BJ (cell line): ENCODE measurements at regions not wholly inside any gene's neighbourhood (a gene's known extent, or its start where the extent isn't known, plus 50 kb on each side); places are given as distances from the start of the nearest gene placed in this dataset.

Experiments
- CTCF ChIA-PET: fragments of 350-600 bp; formaldehyde crosslinking; extraction: SDS; loops from one replicate; lab custom pipeline; 2021; ENCODE audit warnings: antibody characterized with exemption, inconsistent platforms; lab: Yijun Ruan, JAX
- POLR2A ChIA-PET: fragments of 300-600 bp; sonication (Branson Sonifier 250); formaldehyde crosslinking; extraction: SDS; loops from one replicate; lab custom pipeline; 2021; ENCODE audit warnings: antibody characterized with exemption; lab: Charles Lee
- DNase-seq: peaks from one replicate; pipeline ENCODE4 v3.0.0-alpha.2; 2011; ENCODE audit warnings: low read depth
- H3K27me3 ChIP-seq: 2 replicates; pipeline ENCODE4 v1.6.0; 2011; ENCODE audit warnings: low read length; ENCODE audit not compliant: control insufficient read depth, insufficient read depth
- H3K36me3 ChIP-seq: 2 replicates; pipeline ENCODE4 v1.5.1; 2011; ENCODE audit warnings: low read length; ENCODE audit not compliant: control insufficient read depth, insufficient read depth
- H3K4me3 ChIP-seq: 2 replicates; pipeline ENCODE4 v1.5.1; 2011; ENCODE audit warnings: low read depth, mild to moderate bottlenecking, control low read depth, low read length
- CTCF ChIP-seq: IDR thresholded peaks from 2 replicates; pipeline ENCODE4 v1.5.1; 2011; ENCODE audit warnings: low read depth, mild to moderate bottlenecking, control low read depth, inconsistent platforms, low read length, moderate library complexity; ENCODE audit not compliant: insufficient read depth

- Histone ChIP-seq H3K27me3 (no peaks in the 10 kb centered on the region), H3K36me3 (no peaks in the 10 kb centered on the region), H3K4me3 (no peak overlapping the region)
- ChIA-PET POLR2A (no interaction called here), CTCF (no interaction called here)
- no peak for TF ChIP-seq CTCF
- no peak for DNase-seq
These were observed 107.9 kb upstream of the NXT1 start for GRCh38 chr20:23242556-23243180.

- Histone ChIP-seq H3K36me3 (no peaks in the 10 kb centered on the region), H3K27me3 (no peaks in the 10 kb centered on the region), H3K4me3 (no peak overlapping the region)
- DNase-seq, result no peak
- POLR2A ChIA-PET, result no interaction called here
- CTCF ChIA-PET, result no interaction called here
- no peak for TF ChIP-seq CTCF
These were observed 108.5 kb upstream of the NXT1 start for GRCh38 chr20:23242104-23242503.

GRCh38 chr20:23241416-23241815, 109.2 kb upstream of the NXT1 start:
- CTCF ChIA-PET, result no interaction called here
- no peaks in the 10 kb centered on the region for H3K27me3 ChIP-seq
- no peak for TF ChIP-seq CTCF
- DNase-seq, result no peak
- no peak overlapping the region for H3K4me3 ChIP-seq
- POLR2A ChIA-PET, result no interaction called here
- no peaks in the 10 kb centered on the region for H3K36me3 ChIP-seq

GRCh38 chr20:23240519-23240918, 110.1 kb upstream of the NXT1 start:
- ChIA-PET CTCF (no interaction called here), POLR2A (interaction anchor here (0.7 kb wide), 1 partner anchor 15 kb away, joined by 3 read pairs; no protein-coding TSS in a partner anchor)
- no peaks in the 10 kb centered on the region for H3K36me3 ChIP-seq
- H3K27me3 ChIP-seq, result no peaks in the 10 kb centered on the region
- H3K4me3 ChIP-seq, result no peak overlapping the region
- TF ChIP-seq CTCF, result no peak
- no peak for DNase-seq

GRCh38 chr20:23237201-23237600, 113.4 kb upstream of the NXT1 start:
- no peak overlapping the region for H3K4me3 ChIP-seq
- ChIA-PET CTCF (interaction anchor here (0.7 to 2.9 kb wide), 2 partner anchors 7 to 106 kb away, joined by 3 to 16 read pairs; no protein-coding TSS in a partner anchor), POLR2A (no interaction called here)
- DNase-seq, result no peak
- H3K27me3 ChIP-seq, result no peaks in the 10 kb centered on the region
- no peak for TF ChIP-seq CTCF
- no peaks in the 10 kb centered on the region for H3K36me3 ChIP-seq
